Activated CD4-positive, alpha-beta T cell treated with anti-CD3 and anti-CD28 coated beads for 36 hours (primary cell): ENCODE measurements at regions not wholly inside any gene's neighbourhood (a gene's known extent, or its start where the extent isn't known, plus 50 kb on each side); places are given as distances from the start of the nearest gene placed in this dataset.

ENCODE experiments used
- ATAC-seq: fragments of 200-7000 bp; cut with Tn5 transposase; one replicate; pipeline ENCODE4 v1.10.0; 2021; ENCODE audit warnings: mild to moderate bottlenecking, moderate library complexity
- CTCF ChIA-PET: fragments of 350-600 bp; sonication (Branson Sonifier 250); formaldehyde crosslinking; loops from one replicate; lab custom pipeline; 2021; ENCODE audit warnings: antibody characterized with exemption; lab: Charles Lee
- POLR2A ChIA-PET: fragments of 350-600 bp; sonication (Branson Sonifier 250); formaldehyde crosslinking; loops from one replicate; lab custom pipeline; 2021; ENCODE audit warnings: antibody characterized with exemption, inconsistent platforms; lab: Charles Lee
- DNase-seq: peaks from one replicate; pipeline ENCODE4 v3.0.0-alpha.2; 2020
- H3K27ac Mint-ChIP-seq: one replicate; pipeline ENCODE4 v1.8.0; 2021; ENCODE audit warnings: mixed read lengths
- H3K27me3 Mint-ChIP-seq: one replicate; pipeline ENCODE4 v1.8.0; 2021; ENCODE audit warnings: mixed read lengths
- H3K36me3 Mint-ChIP-seq: one replicate; pipeline ENCODE4 v1.8.0; 2021; ENCODE audit warnings: low read depth, mixed read lengths
- H3K4me1 Mint-ChIP-seq: one replicate; pipeline ENCODE4 v1.8.0; 2021; ENCODE audit warnings: mixed read lengths
- H3K4me3 Mint-ChIP-seq: one replicate; pipeline ENCODE4 v1.8.0; 2021; ENCODE audit warnings: mild to moderate bottlenecking, moderate library complexity, mixed read lengths
- H3K9me3 Mint-ChIP-seq: one replicate; pipeline ENCODE4 v1.8.0; 2021; ENCODE audit warnings: low read depth, mixed read lengths
- intact Hi-C, 2 experiments: fragments of 100-400 bp; cut with DNase I in 1 of 2; cut with micrococcal nuclease in 1 of 2; formaldehyde crosslinking; loops; one replicate each; pipeline versions ENCODE4 v1.14.2 to v1.15.1; 2022 to 2024; cut with DNase I, micrococcal nuclease

DNA sequence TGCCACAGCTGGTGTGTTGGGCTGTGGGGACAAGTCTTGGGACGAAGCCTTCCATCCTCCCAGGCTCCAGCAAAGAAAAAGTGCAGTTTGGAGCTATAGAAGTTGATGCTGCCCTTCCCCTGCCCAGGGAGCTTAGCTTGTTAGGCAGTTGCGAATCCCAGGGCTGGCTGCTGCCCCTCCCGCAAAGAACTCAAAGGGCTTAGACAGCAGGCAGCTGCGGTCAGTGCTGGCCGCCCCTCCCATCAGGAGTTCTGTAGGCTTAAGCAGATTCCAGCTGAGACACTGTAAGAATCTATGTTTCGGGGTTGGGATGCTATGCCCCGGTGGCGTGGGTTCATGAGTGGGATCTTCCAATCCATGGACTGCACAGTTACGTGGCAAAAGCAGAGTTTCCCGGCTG is 956.7 kb downstream of the GLUD2 start:
- H3K4me1 Mint-ChIP-seq, result no peaks in the 10 kb centered on the region
- H3K4me3 Mint-ChIP-seq, result no peak overlapping the region
- ChIA-PET CTCF (no interaction called here), POLR2A (no interaction called here)
- H3K9me3 Mint-ChIP-seq, result peaks cover 3% of the 10 kb centered on the region
- H3K36me3 Mint-ChIP-seq, result no peaks in the 10 kb centered on the region
- no peak overlapping the region for H3K27ac Mint-ChIP-seq
- DNase-seq (no peak), ATAC-seq (no peak)
- intact Hi-C loops, result no loop called here
- H3K27me3 Mint-ChIP-seq, result no peaks in the 10 kb centered on the region

DNA sequence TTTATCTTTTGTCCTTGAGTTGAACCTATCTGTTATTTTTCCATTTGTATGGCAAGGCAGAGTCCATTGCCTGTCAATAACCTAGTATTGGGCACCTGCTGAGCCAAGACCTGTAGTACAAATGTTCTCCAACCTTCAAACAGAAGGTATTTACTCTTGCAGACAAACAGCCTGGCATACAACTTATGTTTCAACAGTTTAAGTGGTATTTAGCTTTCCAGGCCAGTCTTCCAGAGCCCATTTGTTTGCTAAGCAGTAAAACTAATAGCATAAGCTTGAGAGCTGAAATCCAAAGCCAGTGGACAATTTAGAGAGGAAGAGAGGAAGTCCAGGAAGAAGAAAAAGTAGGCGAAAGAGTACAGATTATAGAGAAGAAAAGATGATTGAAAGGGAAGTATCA is 979.3 kb downstream of the GLUD2 start:
- DNase-seq, result no peak
- no peak overlapping the region for H3K4me3 Mint-ChIP-seq
- no peak overlapping the region for H3K27ac Mint-ChIP-seq
- H3K4me1 Mint-ChIP-seq, result no peaks in the 10 kb centered on the region
- no peaks in the 10 kb centered on the region for H3K9me3 Mint-ChIP-seq
- H3K36me3 Mint-ChIP-seq, result no peaks in the 10 kb centered on the region
- ATAC-seq, result no peak
- H3K27me3 Mint-ChIP-seq, result no peaks in the 10 kb centered on the region
- ChIA-PET CTCF (no interaction called here), POLR2A (no interaction called here)
- intact Hi-C loops, result no loop called here

DNA sequence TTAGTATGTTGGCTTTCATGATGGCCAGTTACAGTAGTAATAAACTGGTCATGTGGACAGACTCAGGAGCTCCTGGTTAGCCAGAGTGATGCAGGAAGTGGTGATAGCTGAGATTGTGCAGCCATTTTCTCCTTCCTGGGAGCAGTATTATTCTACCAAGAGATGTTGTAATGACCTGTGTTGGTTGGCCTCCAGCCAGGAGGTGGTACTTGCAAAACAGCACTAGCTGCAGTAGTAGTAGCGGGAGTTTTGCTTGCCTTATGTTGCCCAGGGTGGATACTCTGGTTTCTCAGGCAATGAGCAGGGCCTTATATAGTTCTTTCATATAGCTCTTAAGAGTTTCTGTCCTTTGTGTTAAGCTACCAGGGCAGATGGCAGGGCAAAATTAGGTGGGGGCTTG is 998.8 kb downstream of the GLUD2 start:
- no peak overlapping the region for H3K4me3 Mint-ChIP-seq
- H3K9me3 Mint-ChIP-seq, result no peaks in the 10 kb centered on the region
- no peak overlapping the region for H3K27ac Mint-ChIP-seq
- no peaks in the 10 kb centered on the region for H3K4me1 Mint-ChIP-seq
- no peaks in the 10 kb centered on the region for H3K27me3 Mint-ChIP-seq
- intact Hi-C loops, result no loop called here
- DNase-seq, result no peak
- no peaks in the 10 kb centered on the region for H3K36me3 Mint-ChIP-seq
- no peak for ATAC-seq
- POLR2A ChIA-PET, result no interaction called here
- CTCF ChIA-PET, result no interaction called here

DNA sequence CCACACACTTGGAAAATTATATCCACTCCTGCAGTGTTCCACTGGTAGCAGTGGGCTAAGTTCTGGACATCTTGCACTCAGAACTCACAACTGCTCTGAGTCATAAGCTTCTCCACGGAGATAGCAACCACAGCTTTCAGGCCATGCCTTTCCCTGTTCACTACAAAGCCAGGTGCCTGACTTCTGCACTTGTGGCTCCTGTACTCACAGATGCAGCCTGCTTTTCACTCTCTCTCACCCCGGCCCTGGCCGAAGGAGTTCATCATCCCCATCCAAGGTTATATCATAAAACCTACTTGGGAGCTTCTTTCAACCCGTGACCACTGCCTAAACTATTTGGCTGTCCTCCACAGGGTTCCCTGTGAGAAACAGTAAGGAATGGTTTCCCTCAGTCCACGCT is 999.4 kb downstream of the GLUD2 start:
- ATAC-seq, result no peak
- Mint-ChIP-seq H3K4me3 (no peak overlapping the region), H3K27ac (no peak overlapping the region), H3K4me1 (no peaks in the 10 kb centered on the region), H3K36me3 (no peaks in the 10 kb centered on the region), H3K9me3 (no peaks in the 10 kb centered on the region), H3K27me3 (no peaks in the 10 kb centered on the region)
- CTCF ChIA-PET, result no interaction called here
- intact Hi-C loops, result no loop called here
- POLR2A ChIA-PET, result no interaction called here
- DNase-seq, result no peak

DNA sequence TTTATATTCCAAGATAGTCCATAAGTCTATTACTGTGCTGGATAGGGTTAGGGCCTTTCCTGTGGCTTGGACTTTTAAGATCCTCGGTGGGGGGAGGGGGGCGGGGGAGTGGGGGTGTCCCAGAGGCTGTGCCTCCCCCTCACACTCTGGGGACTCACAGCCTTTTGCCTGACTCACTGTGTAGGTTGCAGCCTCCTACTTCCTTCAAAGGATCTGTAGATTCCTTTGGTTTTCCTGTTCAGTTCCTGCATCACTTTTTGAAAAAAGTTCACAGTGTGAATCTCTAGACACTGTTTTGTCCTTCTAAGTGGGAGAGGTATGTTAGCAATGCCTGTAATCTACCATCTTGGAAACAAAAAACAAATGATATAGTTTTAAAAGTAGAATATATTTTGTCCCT is 999.9 kb downstream of the GLUD2 start:
- ATAC-seq (no peak), DNase-seq (no peak)
- Mint-ChIP-seq H3K27ac (no peak overlapping the region), H3K36me3 (no peaks in the 10 kb centered on the region), H3K4me3 (no peak overlapping the region), H3K9me3 (no peaks in the 10 kb centered on the region), H3K4me1 (no peaks in the 10 kb centered on the region), H3K27me3 (no peaks in the 10 kb centered on the region)
- POLR2A ChIA-PET, result no interaction called here
- CTCF ChIA-PET, result no interaction called here
- intact Hi-C loops, result no loop called here

DNA sequence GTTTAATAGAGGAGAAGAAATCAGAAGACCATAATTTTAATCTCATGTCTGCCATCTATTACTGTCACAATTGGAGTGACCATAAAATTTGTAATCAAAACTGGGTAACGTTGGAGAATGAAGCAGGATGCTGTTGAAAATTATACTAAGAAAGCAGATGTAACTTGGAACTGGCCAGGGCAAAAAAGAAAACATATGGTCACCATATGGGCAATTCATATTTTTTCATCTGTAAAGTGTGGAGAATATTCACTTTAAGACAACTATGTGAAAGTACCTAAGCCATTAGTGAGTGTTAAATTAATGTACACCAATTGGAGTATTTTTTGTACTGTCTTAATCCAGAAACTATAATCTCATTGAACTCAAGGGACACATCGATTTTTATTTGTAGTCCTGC is 1008.0 kb downstream of the GLUD2 start:
- H3K27ac Mint-ChIP-seq, result no peak overlapping the region
- no peaks in the 10 kb centered on the region for H3K27me3 Mint-ChIP-seq

DNA sequence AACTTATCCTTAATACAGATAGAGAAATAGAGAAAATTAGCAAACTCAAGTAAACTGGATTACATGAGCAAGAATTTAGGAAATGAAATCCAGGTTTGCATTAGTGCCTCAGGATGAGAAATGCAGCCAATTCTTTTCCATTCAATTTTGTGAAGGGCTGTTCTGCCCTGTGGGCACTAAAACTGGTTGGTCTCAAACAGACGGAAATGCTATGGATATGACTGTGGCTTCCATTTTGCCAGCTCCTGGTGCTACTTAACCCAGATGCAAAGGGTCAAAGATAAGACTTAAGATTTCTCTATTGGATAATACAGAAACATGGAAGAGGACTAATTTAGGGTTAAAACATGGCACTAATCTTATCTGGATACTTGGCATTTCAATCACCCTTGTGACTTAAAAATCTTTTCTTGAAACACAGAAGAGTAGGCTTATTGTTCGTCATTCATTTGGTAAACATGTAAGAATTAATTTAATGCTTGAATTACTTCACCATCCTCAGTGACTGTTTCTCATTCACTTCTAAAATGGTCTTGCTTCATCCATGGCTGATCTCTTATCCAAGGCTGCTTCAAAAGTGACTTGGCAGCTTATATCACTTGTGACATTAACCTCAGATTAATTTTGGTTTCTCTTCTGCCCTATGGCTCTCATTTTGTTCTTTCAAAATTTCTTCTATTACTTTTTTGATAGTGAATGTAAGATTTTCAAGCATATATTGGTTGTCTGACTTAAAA is 1008.7 kb downstream of the GLUD2 start:
- no peaks in the 10 kb centered on the region for H3K9me3 Mint-ChIP-seq
- no peaks in the 10 kb centered on the region for H3K36me3 Mint-ChIP-seq
- H3K27me3 Mint-ChIP-seq, result no peaks in the 10 kb centered on the region
- ChIA-PET CTCF (no interaction called here), POLR2A (no interaction called here)
- ATAC-seq (no peak), DNase-seq (no peak)
- no peak overlapping the region for H3K27ac Mint-ChIP-seq
- no peaks in the 10 kb centered on the region for H3K4me1 Mint-ChIP-seq
- H3K4me3 Mint-ChIP-seq, result no peak overlapping the region
- intact Hi-C loops, result no loop called here

More for the DNA sequence above, 1008.0 kb downstream of the GLUD2 start:
- DNase-seq, result no peak
- ChIA-PET POLR2A (no interaction called here), CTCF (no interaction called here)
- ATAC-seq, result no peak
- Mint-ChIP-seq H3K4me3 (no peak overlapping the region), H3K4me1 (no peaks in the 10 kb centered on the region), H3K9me3 (no peaks in the 10 kb centered on the region), H3K36me3 (no peaks in the 10 kb centered on the region)
- intact Hi-C loops, result no loop called here

DNA sequence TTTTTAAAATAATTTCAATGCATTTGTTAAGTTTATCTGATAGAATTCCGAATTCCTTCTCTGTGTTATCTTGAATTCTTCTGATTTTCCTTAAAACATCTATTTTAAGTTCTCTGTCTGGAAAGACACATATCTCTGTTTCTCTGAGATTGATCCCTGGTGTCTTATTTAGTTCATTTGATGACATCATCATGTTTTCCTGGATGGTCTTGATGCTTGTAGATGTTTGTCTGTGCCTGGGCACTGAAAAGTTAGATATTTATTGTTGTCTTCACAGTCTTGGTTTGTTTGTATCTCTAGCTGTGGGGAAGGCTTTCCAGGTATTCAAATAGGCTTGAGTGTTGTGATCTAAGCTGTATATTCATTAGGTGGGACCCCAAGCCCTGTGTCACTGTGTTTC is 1028.8 kb downstream of the GLUD2 start:
- H3K9me3 Mint-ChIP-seq, result no peaks in the 10 kb centered on the region
- intact Hi-C loops, result no loop called here
- H3K27ac Mint-ChIP-seq, result no peak overlapping the region
- POLR2A ChIA-PET, result no interaction called here
- no peaks in the 10 kb centered on the region for H3K27me3 Mint-ChIP-seq
- no peak for ATAC-seq
- H3K4me1 Mint-ChIP-seq, result no peaks in the 10 kb centered on the region
- H3K36me3 Mint-ChIP-seq, result no peaks in the 10 kb centered on the region
- no peak overlapping the region for H3K4me3 Mint-ChIP-seq
- no peak for DNase-seq
- CTCF ChIA-PET, result no interaction called here

DNA sequence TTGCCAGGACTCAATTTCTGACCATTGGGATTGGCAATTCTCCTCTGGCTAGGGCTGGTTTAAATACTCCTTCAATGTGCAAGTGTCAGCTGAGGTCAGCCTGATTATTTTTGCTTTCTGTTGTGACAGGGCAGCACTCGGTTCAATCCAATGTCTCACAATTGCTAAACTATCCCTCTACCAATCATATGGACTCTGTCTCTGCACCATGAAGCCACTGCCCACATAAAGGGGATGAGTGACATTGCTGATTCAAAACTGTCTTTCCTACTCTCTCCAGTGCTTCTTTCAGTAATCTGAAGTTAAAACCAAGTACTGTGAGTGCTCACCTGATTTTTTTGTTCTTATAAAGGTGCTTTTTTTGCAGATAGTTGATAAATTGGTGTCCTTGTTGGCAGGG is 1030.7 kb downstream of the GLUD2 start:
- CTCF ChIA-PET, result no interaction called here

DNA sequence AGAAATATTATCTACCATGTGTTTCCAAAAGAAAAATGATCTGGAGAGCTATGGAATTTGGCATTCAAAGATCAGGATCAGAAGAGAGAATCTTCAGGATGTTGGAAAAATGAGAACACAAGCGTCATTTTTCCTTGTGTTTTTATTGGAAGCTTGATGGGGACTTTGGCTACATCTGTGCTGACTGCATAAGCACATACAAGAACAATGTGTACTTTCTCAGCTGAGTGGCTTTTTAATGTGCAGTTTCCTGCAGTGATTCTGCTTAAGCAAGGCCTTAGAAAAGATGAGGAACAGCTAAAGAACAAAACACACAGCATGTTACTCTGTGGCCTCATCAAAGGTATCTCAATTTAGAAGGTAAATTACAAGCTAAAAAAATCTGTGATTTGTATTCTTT is 1039.9 kb downstream of the GLUD2 start:
- peaks cover 1% of the 10 kb centered on the region for H3K9me3 Mint-ChIP-seq
- no peak overlapping the region for H3K4me3 Mint-ChIP-seq
- POLR2A ChIA-PET, result no interaction called here
- H3K4me1 Mint-ChIP-seq, result no peaks in the 10 kb centered on the region
- ATAC-seq, result no peak
- H3K27ac Mint-ChIP-seq, result no peak overlapping the region
- intact Hi-C loops, result no loop called here
- no peak for DNase-seq
- H3K36me3 Mint-ChIP-seq, result no peaks in the 10 kb centered on the region
- CTCF ChIA-PET, result no interaction called here
- H3K27me3 Mint-ChIP-seq, result no peaks in the 10 kb centered on the region

More for the DNA sequence above, 1030.7 kb downstream of the GLUD2 start:
- ATAC-seq, result no peak
- Mint-ChIP-seq H3K4me3 (no peak overlapping the region), H3K27me3 (no peaks in the 10 kb centered on the region), H3K27ac (no peak overlapping the region), H3K9me3 (no peaks in the 10 kb centered on the region), H3K36me3 (no peaks in the 10 kb centered on the region), H3K4me1 (no peaks in the 10 kb centered on the region)
- POLR2A ChIA-PET, result no interaction called here
- intact Hi-C loops, result no loop called here
- no peak for DNase-seq

DNA sequence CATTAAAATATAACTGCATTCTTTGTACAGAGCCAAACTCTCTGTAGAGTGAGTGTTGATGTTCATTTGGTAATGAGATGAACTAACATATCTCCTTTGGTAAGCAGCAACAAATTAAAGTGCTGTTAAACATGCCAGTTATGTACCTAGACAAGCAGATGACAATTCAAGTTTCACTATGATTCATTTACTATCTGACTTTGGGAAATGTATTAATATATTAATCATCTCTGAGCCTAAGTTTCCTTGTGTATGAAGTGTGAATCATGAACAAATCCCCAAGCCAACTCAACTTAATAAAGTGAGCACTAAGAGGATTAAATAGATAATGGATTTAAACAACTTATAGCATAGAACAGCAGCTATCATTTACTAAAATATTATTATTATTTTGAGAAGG is 1044.2 kb downstream of the GLUD2 start:
- Mint-ChIP-seq H3K4me1 (no peaks in the 10 kb centered on the region), H3K9me3 (peaks cover under 1% of the 10 kb centered on the region)

DNA sequence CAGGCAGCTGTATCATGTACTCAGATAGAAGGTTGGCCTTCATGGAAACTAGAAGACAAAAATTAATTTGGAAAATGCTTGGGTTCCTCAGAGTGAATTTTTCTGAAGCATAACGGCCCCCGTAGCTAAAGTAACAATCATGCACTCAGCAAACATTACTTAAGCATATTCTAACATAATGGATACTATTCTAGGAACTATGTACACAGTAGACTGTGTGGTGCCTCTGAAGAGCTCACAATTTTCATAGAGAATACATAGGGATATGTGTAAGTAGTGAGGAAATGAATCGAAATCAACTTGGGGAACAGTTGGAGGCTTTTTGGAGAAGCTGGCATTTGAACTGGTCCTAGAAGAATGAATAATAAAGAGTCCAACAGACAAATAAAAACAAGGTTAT is 1045.0 kb downstream of the GLUD2 start:
- Mint-ChIP-seq H3K27ac (no peak overlapping the region), H3K27me3 (no peaks in the 10 kb centered on the region), H3K36me3 (no peaks in the 10 kb centered on the region), H3K4me3 (no peak overlapping the region), H3K9me3 (peaks cover 2% of the 10 kb centered on the region), H3K4me1 (no peaks in the 10 kb centered on the region)
- POLR2A ChIA-PET, result no interaction called here
- intact Hi-C loops, result no loop called here
- CTCF ChIA-PET, result no interaction called here
- DNase-seq, result no peak
- ATAC-seq, result no peak

More for the DNA sequence above, 1044.2 kb downstream of the GLUD2 start:
- DNase-seq, result no peak
- intact Hi-C loops, result no loop called here
- H3K27me3 Mint-ChIP-seq, result no peaks in the 10 kb centered on the region
- H3K27ac Mint-ChIP-seq, result no peak overlapping the region
- no peaks in the 10 kb centered on the region for H3K36me3 Mint-ChIP-seq
- ChIA-PET POLR2A (no interaction called here), CTCF (no interaction called here)
- no peak overlapping the region for H3K4me3 Mint-ChIP-seq
- ATAC-seq, result no peak

DNA sequence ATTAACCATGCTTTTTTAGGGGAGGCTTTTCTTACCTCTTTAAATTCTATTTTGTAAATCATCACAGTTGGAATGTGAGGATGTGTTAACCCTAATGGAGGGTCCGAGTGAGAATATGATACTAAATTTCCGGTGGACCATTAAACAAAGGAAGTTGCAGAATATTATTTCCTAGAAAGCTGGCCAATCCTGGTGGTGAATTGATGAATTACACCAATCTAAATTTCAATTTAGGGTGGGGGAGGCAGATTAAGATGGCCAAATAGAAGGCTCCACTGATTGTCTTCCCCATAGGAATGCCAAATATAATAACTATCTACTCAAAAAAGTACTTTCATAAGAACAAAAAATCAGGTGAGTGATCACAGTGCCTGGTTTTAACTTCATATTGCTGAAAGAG is 1045.6 kb downstream of the GLUD2 start:
- intact Hi-C loops, result no loop called here
- no peaks in the 10 kb centered on the region for H3K4me1 Mint-ChIP-seq

More for the DNA sequence above, 1045.6 kb downstream of the GLUD2 start:
- Mint-ChIP-seq H3K27me3 (no peaks in the 10 kb centered on the region), H3K9me3 (peaks cover 2% of the 10 kb centered on the region), H3K36me3 (no peaks in the 10 kb centered on the region), H3K4me3 (no peak overlapping the region), H3K27ac (no peak overlapping the region)
- DNase-seq, result no peak
- POLR2A ChIA-PET, result no interaction called here
- no peak for ATAC-seq
- CTCF ChIA-PET, result no interaction called here
